OCI-LY3 (cell line): ENCODE measurements at regions not wholly inside any gene's neighbourhood (a gene's known extent, or its start where the extent isn't known, plus 50 kb on each side); places are given as distances from the start of the nearest gene placed in this dataset.
A peak's percentile ranks its signal among the peaks of the same experiment; 100 is the strongest.

Experiments used
- H2AFZ ChIP-seq: fragments of 200-600, 300-600 bp; shearing (Covaris generic); 2 replicates; pipeline ENCODE4 v1.6.0; 2014; ENCODE audit warnings: antibody characterized with exemption, low read depth, low read length
- H3K27ac ChIP-seq: fragments of 200-600, 300-600 bp; sonication (generic); 2 replicates; pipeline ENCODE4 v1.5.1; 2014; ENCODE audit warnings: mild to moderate bottlenecking, low read length, moderate library complexity, mixed read lengths
- H3K27me3 ChIP-seq: fragments of 200-600, 300-600 bp; sonication (generic); 2 replicates; pipeline ENCODE4 v1.6.1; 2014; ENCODE audit warnings: low read depth, low read length, mixed read lengths
- H3K36me3 ChIP-seq: fragments of 200-600, 300-600 bp; sonication (generic); replicated peaks from 2 replicates; pipeline ENCODE3; 2014; ENCODE audit warnings: low read depth, low read length, mixed read lengths
- H3K4me1 ChIP-seq: fragments of 300-600, 200-600 bp; sonication (generic); 2 replicates; pipeline ENCODE4 v1.6.1; 2014; ENCODE audit warnings: low read length, mixed read lengths
- H3K4me2 ChIP-seq: fragments of 200-600, 300-600 bp; sonication (generic); 2 replicates; pipeline ENCODE4 v1.6.1; 2014; ENCODE audit warnings: low read length, mixed read lengths
- H3K4me3 ChIP-seq: fragments of 300-600, 200-600 bp; sonication (generic); 2 replicates; pipeline ENCODE4 v1.5.1; 2014; ENCODE audit warnings: antibody characterized with exemption, mild to moderate bottlenecking, low read length, moderate library complexity
- H3K79me2 ChIP-seq: fragments of 300-600, 200-600 bp; shearing (Covaris generic); 2 replicates; pipeline ENCODE4 v1.6.1; 2014; ENCODE audit warnings: mild to moderate bottlenecking, low read length, mixed read lengths
- H3K9ac ChIP-seq: fragments of 300-600, 200-600 bp; shearing (Covaris generic); 2 replicates; pipeline ENCODE4 v1.6.0; 2014; ENCODE audit warnings: mild to moderate bottlenecking, low read length, moderate library complexity
- H3K9me3 ChIP-seq: fragments of 200-600, 300-600 bp; shearing (Covaris generic); 2 replicates; pipeline ENCODE4 v1.6.1; 2014; ENCODE audit warnings: low read length, mixed read lengths; ENCODE audit not compliant: insufficient read depth
- H4K20me1 ChIP-seq: fragments of 200-600, 300-600 bp; sonication (generic); 2 replicates; pipeline ENCODE4 v1.6.1; 2016; ENCODE audit warnings: low read length, mixed read lengths; ENCODE audit not compliant: insufficient read depth
- EZH2phosphoT487 ChIP-seq: fragments of 200-600 bp; shearing (Covaris generic); IDR thresholded peaks from 2 replicates; pipeline ENCODE4 v1.6.1; 2018; ENCODE audit warnings: antibody characterized with exemption, mixed run types, low read depth
- TF ChIP-seq, protein P1 (sequence below): fragments of 200-600, 300-600 bp; sonication (generic); IDR thresholded peaks from 2 replicates; pipeline ENCODE4 v1.5.1; 2014; ENCODE audit warnings: antibody characterized with exemption, low read length, low read depth

DNA sequence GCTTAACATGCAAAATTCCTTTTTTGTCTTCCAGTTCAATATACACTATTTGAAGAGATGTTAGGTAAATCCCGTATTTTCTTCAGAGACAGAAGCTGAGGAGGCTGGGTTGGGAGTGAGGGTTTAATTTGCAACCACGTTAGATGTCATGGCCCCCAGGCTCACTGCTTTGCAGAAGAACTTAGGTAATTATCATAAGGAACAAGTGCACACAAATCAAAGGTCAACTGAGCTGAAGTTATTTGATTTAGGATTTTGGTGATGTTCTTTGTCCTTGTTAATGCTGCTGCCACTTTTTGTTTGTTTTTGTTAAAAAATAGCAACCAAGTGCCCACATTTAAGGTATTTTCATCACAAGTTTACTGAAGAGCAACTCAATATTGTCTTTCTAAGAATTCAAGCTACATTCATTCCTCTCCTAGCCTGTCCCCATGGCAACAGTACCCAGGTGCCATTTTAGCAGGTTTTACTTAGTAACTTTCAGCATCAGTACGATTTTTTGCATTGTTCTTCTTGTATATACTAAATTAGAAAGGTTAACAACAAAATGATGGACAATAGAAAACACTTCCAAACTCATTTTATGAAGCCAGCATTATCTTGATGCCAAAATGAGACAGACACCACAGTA lies 62.9 kb upstream of the NDUFV2 start:
- no peaks in the 10 kb centered on the region for H3K36me3 ChIP-seq
- H3K27ac ChIP-seq = no peak overlapping the region
- H4K20me1 ChIP-seq = no peaks in the 10 kb centered on the region
- no peak overlapping the region for H2AFZ ChIP-seq
- TF ChIP-seq, protein P1, sequence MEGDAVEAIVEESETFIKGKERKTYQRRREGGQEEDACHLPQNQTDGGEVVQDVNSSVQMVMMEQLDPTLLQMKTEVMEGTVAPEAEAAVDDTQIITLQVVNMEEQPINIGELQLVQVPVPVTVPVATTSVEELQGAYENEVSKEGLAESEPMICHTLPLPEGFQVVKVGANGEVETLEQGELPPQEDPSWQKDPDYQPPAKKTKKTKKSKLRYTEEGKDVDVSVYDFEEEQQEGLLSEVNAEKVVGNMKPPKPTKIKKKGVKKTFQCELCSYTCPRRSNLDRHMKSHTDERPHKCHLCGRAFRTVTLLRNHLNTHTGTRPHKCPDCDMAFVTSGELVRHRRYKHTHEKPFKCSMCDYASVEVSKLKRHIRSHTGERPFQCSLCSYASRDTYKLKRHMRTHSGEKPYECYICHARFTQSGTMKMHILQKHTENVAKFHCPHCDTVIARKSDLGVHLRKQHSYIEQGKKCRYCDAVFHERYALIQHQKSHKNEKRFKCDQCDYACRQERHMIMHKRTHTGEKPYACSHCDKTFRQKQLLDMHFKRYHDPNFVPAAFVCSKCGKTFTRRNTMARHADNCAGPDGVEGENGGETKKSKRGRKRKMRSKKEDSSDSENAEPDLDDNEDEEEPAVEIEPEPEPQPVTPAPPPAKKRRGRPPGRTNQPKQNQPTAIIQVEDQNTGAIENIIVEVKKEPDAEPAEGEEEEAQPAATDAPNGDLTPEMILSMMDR = no peak
- TF ChIP-seq EZH2phosphoT487 = no peak
- no peak overlapping the region for H3K4me2 ChIP-seq
- no peak overlapping the region for H3K4me3 ChIP-seq
- peaks cover 4% of the 10 kb centered on the region for H3K4me1 ChIP-seq
- H3K79me2 ChIP-seq = no peaks in the 10 kb centered on the region
- no peaks in the 10 kb centered on the region for H3K27me3 ChIP-seq
- no peak overlapping the region for H3K9ac ChIP-seq
- H3K9me3 ChIP-seq = 0 out of 2 replicates have a peak, but pooled peaks cover 3% of the 10 kb centered on the region

DNA sequence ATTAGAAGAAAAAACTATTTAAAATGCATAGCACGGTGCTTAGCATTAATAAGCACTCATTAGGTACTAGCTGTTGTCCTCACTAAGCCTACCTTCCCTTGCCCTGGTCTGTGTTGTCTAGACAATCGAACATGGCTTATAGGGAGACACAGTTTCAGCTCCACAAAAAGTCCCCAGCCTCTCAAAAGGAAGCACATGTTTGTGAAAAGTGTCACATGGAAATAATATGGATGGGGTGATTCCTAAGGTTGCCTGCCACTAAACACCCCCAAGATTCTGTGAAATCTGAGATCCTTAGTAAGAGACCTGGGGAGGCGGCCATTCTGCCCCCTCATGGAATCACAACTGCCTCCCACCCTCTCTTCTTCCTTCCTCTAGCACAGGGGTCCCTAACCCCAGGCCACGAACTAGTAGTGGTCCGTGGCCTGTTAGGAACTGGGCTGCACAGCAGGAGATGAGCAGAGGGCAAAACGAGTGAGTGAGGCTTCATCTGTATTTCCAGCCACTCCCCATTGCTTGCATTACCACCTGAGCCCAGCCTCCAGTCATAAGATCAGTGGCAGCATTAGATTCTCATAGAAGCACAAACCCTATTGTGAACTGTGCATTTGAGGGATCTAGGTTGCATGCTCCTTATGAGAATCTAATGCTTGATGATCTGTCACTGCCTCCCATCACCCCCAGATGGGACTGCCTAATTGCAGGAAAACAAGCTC lies 59.6 kb upstream of the NDUFV2 start:
- no peaks in the 10 kb centered on the region for H4K20me1 ChIP-seq
- no peaks in the 10 kb centered on the region for H3K27me3 ChIP-seq
- H3K36me3 ChIP-seq = peaks cover 9% of the 10 kb centered on the region
- no peak overlapping the region for H3K27ac ChIP-seq
- TF ChIP-seq EZH2phosphoT487 = no peak
- TF ChIP-seq, protein P1 = no peak
- peaks cover 11% of the 10 kb centered on the region; the same call in 1 of the 2 replicates for H3K9me3 ChIP-seq
- H3K4me1 ChIP-seq = peaks cover 3% of the 10 kb centered on the region
- no peak overlapping the region for H2AFZ ChIP-seq
- H3K79me2 ChIP-seq = no peaks in the 10 kb centered on the region
- H3K4me2 ChIP-seq = no peak overlapping the region
- no peak overlapping the region for H3K9ac ChIP-seq
- H3K4me3 ChIP-seq = no peak overlapping the region

- H3K27ac ChIP-seq = no peak overlapping the region
- H4K20me1 ChIP-seq = no peaks in the 10 kb centered on the region
- TF ChIP-seq EZH2phosphoT487 = no peak
- TF ChIP-seq, protein P1 = no peak
Measured at GRCh38 chr18:9043581-9043980, 58.9 kb upstream of the NDUFV2 start.

DNA sequence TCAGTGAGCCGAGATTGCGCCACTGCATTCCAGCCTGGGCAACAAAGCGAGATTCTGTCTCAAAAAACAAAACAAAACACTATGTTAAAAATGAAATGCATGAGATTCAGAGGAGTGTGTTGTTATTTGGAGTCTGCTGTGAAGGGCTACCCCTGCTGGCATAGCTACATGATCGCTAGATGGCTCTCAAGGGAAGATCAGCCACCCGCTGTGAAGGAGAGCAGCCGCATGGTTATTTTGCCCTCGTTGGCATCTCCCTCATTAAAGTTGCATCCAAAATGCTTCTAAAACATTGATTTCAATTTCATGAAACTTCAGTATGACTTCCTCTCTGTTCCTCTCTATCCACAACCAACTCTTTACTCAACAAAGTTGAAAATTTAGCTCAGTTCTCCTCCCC lies 54.8 kb upstream of the NDUFV2 start:
- H3K36me3 ChIP-seq = peaks cover 36% of the 10 kb centered on the region
- no peak for TF ChIP-seq EZH2phosphoT487
- no peak overlapping the region for H3K9ac ChIP-seq
- H2AFZ ChIP-seq = 0 out of 2 replicates have a peak overlapping the region, but pooled peaks have one; percentile 5
- peaks cover 24% of the 10 kb centered on the region for H3K4me1 ChIP-seq
- peak overlapping the region; percentile 8; the same call in 1 of the 2 replicates for H3K4me3 ChIP-seq
- no peaks in the 10 kb centered on the region for H3K79me2 ChIP-seq
- H3K27me3 ChIP-seq = no peaks in the 10 kb centered on the region
- no peaks in the 10 kb centered on the region for H4K20me1 ChIP-seq
- H3K9me3 ChIP-seq = peaks cover 46% of the 10 kb centered on the region; the same call in 1 of the 2 replicates
- H3K4me2 ChIP-seq = no peak overlapping the region
- H3K27ac ChIP-seq = peak overlapping the region; percentile 99

More at GRCh38 chr18:9043581-9043980, 58.9 kb upstream of the NDUFV2 start:
- no peak overlapping the region for H3K4me3 ChIP-seq
- peaks cover 18% of the 10 kb centered on the region; the same call in 1 of the 2 replicates for H3K9me3 ChIP-seq
- no peak overlapping the region for H3K9ac ChIP-seq
- H3K36me3 ChIP-seq = peaks cover 16% of the 10 kb centered on the region
- peaks cover 10% of the 10 kb centered on the region for H3K4me1 ChIP-seq
- no peak overlapping the region for H3K4me2 ChIP-seq
- H3K79me2 ChIP-seq = no peaks in the 10 kb centered on the region
- H2AFZ ChIP-seq = no peak overlapping the region
- H3K27me3 ChIP-seq = no peaks in the 10 kb centered on the region
